ENCODE measurements at regions not wholly inside any gene's neighbourhood (a gene's known extent, or its start where the extent isn't known, plus 50 kb on each side); places are given as distances from the start of the nearest gene placed in this dataset.

DNA sequence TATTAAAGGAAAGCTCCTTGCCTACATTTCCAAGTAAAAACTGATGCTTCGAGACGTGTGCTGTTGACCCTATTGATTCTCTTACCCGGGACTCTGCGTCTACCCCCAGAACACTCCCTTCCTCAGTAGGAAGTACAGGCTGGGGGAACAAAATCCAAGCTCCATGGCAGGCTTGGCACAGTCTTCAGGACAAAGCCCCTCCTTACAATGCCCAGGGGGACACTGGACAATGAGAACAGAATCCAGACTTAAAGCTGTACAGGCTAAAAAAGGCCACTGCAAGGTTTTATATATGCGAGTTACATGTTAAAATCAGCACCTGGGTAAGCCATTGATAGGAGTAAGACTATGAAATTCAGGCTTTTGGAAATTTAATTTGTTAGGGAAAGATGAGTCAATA, 250.6 kb upstream of the DAPK1 start:
- TF ChIP-seq, protein P1, sequence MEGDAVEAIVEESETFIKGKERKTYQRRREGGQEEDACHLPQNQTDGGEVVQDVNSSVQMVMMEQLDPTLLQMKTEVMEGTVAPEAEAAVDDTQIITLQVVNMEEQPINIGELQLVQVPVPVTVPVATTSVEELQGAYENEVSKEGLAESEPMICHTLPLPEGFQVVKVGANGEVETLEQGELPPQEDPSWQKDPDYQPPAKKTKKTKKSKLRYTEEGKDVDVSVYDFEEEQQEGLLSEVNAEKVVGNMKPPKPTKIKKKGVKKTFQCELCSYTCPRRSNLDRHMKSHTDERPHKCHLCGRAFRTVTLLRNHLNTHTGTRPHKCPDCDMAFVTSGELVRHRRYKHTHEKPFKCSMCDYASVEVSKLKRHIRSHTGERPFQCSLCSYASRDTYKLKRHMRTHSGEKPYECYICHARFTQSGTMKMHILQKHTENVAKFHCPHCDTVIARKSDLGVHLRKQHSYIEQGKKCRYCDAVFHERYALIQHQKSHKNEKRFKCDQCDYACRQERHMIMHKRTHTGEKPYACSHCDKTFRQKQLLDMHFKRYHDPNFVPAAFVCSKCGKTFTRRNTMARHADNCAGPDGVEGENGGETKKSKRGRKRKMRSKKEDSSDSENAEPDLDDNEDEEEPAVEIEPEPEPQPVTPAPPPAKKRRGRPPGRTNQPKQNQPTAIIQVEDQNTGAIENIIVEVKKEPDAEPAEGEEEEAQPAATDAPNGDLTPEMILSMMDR (IDR thresholded peaks at IDR 0.05; ENCODE audit: control insufficient read depth, extremely low read depth, insufficient read depth) = no peak
- no peak for DNase-seq (ENCODE audit: low read depth)
- H3K4me3 ChIP-seq (ENCODE audit: low read depth, low read length) = no peak overlapping the region

DNA sequence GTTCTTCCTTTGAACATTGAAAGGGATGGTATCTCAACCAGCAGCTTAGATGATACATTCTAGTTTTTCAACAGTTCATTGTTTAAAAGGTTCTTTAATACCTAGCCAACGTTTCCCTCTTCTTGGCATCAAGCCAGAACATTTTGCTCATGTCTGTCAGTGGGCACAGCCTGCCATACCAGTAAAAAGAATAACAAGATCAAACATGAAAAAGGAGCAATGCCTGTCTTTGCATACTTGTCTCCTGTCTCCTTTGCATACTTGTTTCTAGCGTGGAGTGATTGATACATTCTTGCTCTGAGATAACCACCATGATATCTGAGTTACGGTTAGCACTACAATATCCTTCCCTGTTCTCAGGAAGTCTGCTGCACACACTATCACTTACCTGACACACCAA, 248.6 kb upstream of the DAPK1 start:
- no peak for DNase-seq (ENCODE audit: low read depth)
- no peak overlapping the region for H3K4me3 ChIP-seq (ENCODE audit: low read depth, low read length)
- TF ChIP-seq, protein P1 (IDR thresholded peaks at IDR 0.05; ENCODE audit: control insufficient read depth, extremely low read depth, insufficient read depth) = no peak

DNA sequence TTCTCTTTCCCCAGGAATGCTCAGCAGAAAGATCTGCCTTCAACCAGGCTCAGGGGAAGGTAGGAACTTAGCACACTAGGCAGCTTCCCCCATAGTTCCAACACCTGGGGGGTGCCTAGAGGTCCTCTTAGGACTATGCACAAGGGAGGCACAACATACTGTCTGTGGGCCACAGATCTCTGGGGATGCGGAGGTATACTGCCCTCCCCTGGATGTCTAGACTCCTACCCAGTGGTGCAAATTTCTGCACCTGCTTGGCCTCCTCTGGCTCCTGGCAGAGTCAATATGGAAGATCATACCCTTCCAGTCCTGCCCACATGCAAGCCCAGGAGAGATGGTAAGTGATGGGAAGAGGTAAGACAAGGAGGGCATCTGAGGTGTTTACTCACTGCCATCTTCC, 247.5 kb upstream of the DAPK1 start:
- TF ChIP-seq, protein P1 (IDR thresholded peaks at IDR 0.05; ENCODE audit: control insufficient read depth, extremely low read depth, insufficient read depth) = no peak
- no peak for DNase-seq (ENCODE audit: low read depth)
- H3K4me3 ChIP-seq (ENCODE audit: low read depth, low read length) = no peak overlapping the region

DNA sequence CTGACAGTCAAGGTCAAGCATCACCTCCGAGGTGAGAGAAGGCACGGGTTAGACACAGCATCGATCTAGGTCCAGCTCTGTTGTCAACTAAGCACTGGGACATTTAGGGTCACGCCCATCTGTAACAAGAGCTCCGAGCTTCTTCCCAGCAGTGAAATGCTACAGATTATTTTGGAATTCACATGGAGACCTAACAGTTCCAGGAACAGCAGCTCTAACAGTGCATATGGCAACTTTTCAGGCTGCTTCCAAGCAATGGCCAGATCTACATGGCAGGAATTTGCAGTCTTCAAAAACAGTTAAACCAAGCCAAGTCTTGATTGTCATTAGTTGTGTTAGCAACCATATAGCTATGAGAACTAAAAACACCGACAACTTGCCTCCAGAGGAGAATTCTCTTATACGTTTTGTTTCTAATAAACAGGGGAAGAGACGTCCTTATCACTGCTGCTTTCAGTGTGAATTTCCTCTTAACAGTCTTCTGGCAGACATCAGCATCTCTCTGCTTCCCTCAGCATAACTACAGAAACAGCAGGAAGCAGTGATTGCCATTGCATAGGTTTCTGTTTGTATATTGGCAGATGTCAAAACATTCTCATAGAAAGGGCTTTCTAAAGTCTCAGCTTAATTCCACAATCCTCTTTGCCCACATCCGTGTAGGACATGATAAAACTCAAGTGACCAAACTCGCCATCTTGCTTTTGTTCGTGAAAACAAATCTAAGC, 242.1 kb upstream of the DAPK1 start:
- DNase-seq (ENCODE audit: low read depth) = no peak
- no peak overlapping the region for H3K4me3 ChIP-seq (ENCODE audit: low read depth, low read length)
- TF ChIP-seq, protein P1 (IDR thresholded peaks at IDR 0.05; ENCODE audit: control insufficient read depth, extremely low read depth, insufficient read depth) = no peak

DNA sequence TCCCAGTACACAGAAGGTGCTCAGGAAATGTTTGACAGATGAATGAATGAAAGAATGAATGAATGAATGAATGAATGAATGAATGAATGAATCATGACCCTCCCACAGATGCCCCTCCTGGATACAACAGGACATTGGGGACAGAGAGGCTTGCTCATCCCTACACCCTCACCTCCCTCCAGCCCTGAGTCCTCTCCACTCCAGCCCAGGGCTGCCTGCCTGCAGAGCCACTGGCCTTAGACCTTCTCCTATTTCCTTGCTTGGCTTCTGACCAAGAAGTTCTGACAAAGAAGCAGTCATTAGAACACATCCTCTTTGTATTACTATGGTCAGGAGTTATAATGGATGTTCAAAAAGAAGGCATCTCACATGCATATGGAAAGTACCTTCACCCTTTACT, 240.7 kb upstream of the DAPK1 start:
- TF ChIP-seq, protein P1 (IDR thresholded peaks at IDR 0.05; ENCODE audit: control insufficient read depth, extremely low read depth, insufficient read depth) = no peak
- no peak overlapping the region for H3K4me3 ChIP-seq (ENCODE audit: low read depth, low read length)
- DNase-seq (ENCODE audit: low read depth) = no peak

DNA sequence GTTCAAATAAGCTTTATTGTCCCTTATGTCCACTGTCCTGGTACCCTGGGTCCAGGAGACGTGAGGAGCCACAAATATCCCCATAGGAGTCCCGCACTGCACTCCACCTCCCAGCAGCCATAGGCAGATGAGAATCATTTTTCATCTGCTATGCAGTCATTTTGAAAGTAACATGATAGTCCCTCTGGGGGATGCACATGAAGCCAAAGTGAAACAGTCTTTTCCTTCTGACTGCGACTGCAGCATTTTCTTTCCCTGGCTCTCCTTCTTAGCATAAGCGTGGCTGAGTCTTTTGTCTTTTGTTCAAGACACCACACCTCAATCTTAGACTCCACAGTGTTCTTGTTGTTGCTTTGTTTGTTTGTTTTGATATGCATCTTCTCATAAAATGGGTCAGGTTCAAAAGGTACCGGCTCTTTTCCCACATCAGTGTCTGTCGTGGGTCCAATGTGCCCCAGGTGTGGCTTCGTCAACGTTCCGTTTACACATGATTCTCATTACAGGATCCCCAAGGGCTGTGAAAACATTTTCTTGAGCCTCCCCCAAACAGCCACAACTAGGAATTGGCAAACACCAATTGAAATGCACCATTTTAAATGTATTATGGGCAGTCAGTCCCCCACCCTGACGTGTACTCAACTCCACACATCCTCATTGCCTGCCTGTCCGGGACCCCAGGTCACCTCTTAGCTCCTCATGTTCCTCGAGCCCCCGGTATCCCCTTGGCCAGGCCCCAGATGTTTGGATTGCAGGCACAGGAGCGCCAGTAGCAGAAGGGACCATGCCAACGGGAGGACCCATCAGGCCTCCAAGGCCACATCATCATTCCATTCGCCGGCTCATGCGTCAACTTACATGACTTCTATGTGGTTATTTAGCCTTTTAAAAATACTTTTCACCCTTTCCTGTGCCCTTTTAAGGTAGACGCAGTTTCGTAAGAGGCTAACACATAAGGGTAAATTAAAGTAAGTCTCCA, 237.8 kb upstream of the DAPK1 start:
- TF ChIP-seq, protein P1 (IDR thresholded peaks at IDR 0.05; ENCODE audit: control insufficient read depth, extremely low read depth, insufficient read depth) = no peak
- DNase-seq (ENCODE audit: low read depth) = no peak
- no peak overlapping the region for H3K4me3 ChIP-seq (ENCODE audit: low read depth, low read length)
